AG04450 (cell line): ENCODE measurements at regions not wholly inside any gene's neighbourhood (a gene's known extent, or its start where the extent isn't known, plus 50 kb on each side); places are given as distances from the start of the nearest gene placed in this dataset.

Source experiments
- CTCF ChIA-PET: fragments of 300-600, 350-600 bp; formaldehyde crosslinking; extraction: SDS; loops from one replicate; lab custom pipeline; 2022; ENCODE audit warnings: antibody characterized with exemption, inconsistent platforms; lab: Charles Lee
- POLR2A ChIA-PET: fragments of 350-600 bp; formaldehyde crosslinking; extraction: SDS; loops from one replicate; lab custom pipeline; 2021; ENCODE audit warnings: antibody characterized with exemption, inconsistent platforms; lab: Yijun Ruan, JAX
- DNase-seq: peaks from one replicate; pipeline ENCODE4 v3.0.0-alpha.2; 2011; ENCODE audit warnings: low read depth, low spot score
- H3K27ac ChIP-seq: one replicate; pipeline ENCODE4 v1.5.1; 2012; ENCODE audit warnings: low read depth, low read length, control low read depth
- H3K27me3 ChIP-seq: one replicate; pipeline ENCODE4 v1.6.0; 2012; ENCODE audit warnings: low read length; ENCODE audit not compliant: control insufficient read depth, insufficient read depth
- H3K4me3 ChIP-seq: 2 replicates; pipeline ENCODE4 v1.5.1; 2011; ENCODE audit warnings: mild to moderate bottlenecking, low read depth, low read length, control low read depth
- H3K9me3 ChIP-seq: 2 replicates; pipeline ENCODE4 v1.5.1; 2012; ENCODE audit warnings: low read length; ENCODE audit not compliant: control insufficient read depth, insufficient read depth
- CTCF ChIP-seq: IDR thresholded peaks from 2 replicates; pipeline ENCODE4 v1.5.1; 2011; ENCODE audit warnings: low read depth, low read length, control low read depth, inconsistent platforms

GRCh38 chr4:126715681-126716080, 917.1 kb upstream of the INTU start:
- TF ChIP-seq CTCF, result no peak
- no peaks in the 10 kb centered on the region for H3K27me3 ChIP-seq
- ChIA-PET POLR2A (no interaction called here), CTCF (no interaction called here)
- H3K27ac ChIP-seq, result no peak overlapping the region
- no peak for DNase-seq
- H3K4me3 ChIP-seq, result no peak overlapping the region
- H3K9me3 ChIP-seq, result no peaks in the 10 kb centered on the region

- Histone ChIP-seq H3K4me3 (no peak overlapping the region), H3K27me3 (no peaks in the 10 kb centered on the region), H3K27ac (no peak overlapping the region), H3K9me3 (no peaks in the 10 kb centered on the region)
- TF ChIP-seq CTCF, result no peak
- CTCF ChIA-PET, result no interaction called here
- POLR2A ChIA-PET, result no interaction called here
- no peak for DNase-seq
These were observed 914.6 kb upstream of the INTU start for GRCh38 chr4:126718136-126718535.

- H3K9me3 ChIP-seq, result no peaks in the 10 kb centered on the region
- H3K4me3 ChIP-seq, result no peak overlapping the region
- CTCF ChIA-PET, result no interaction called here
- no peaks in the 10 kb centered on the region for H3K27me3 ChIP-seq
- no peak for TF ChIP-seq CTCF
- H3K27ac ChIP-seq, result no peak overlapping the region
- DNase-seq, result no peak
- POLR2A ChIA-PET, result no interaction called here
These were observed 912.9 kb upstream of the INTU start for GRCh38 chr4:126719852-126720251.

- no peaks in the 10 kb centered on the region for H3K9me3 ChIP-seq
- H3K27ac ChIP-seq, result no peak overlapping the region
- no peaks in the 10 kb centered on the region for H3K27me3 ChIP-seq
- ChIA-PET CTCF (no interaction called here), POLR2A (no interaction called here)
- DNase-seq, result no peak
- H3K4me3 ChIP-seq, result no peak overlapping the region
- TF ChIP-seq CTCF, result no peak
These were observed 906.9 kb upstream of the INTU start for GRCh38 chr4:126725906-126726305.

- TF ChIP-seq CTCF, result no peak
- H3K27ac ChIP-seq, result no peak overlapping the region
- ChIA-PET CTCF (no interaction called here), POLR2A (no interaction called here)
- DNase-seq, result no peak
- H3K27me3 ChIP-seq, result no peaks in the 10 kb centered on the region
- H3K9me3 ChIP-seq, result no peaks in the 10 kb centered on the region
- H3K4me3 ChIP-seq, result no peak overlapping the region
These were observed 905.3 kb upstream of the INTU start for GRCh38 chr4:126727461-126727860.
